C4-2B (cell line): ENCODE measurements at regions not wholly inside any gene's neighbourhood (a gene's known extent, or its start where the extent isn't known, plus 50 kb on each side); places are given as distances from the start of the nearest gene placed in this dataset.
"Not testable (repeated sequence)": the region's sequence is repeated elsewhere in the genome, so short reads cannot be mapped to it uniquely, and the experiment has no call there.

Experiments
- H3K27ac ChIP-seq: fragments of 450-650 bp; 2 replicates; pipeline ENCODE4 v1.5.1; 2017
- ZFX ChIP-seq: fragments of 450-650 bp; IDR thresholded peaks from 2 replicates; pipeline ENCODE4 v1.6.1; 2017
- TF ChIP-seq, protein P1 (sequence below): fragments of 450-650 bp; conservative IDR thresholded peaks from 2 replicates; pipeline ENCODE4 v1.5.1; 2017; ENCODE audit warnings: mild to moderate bottlenecking

DNA sequence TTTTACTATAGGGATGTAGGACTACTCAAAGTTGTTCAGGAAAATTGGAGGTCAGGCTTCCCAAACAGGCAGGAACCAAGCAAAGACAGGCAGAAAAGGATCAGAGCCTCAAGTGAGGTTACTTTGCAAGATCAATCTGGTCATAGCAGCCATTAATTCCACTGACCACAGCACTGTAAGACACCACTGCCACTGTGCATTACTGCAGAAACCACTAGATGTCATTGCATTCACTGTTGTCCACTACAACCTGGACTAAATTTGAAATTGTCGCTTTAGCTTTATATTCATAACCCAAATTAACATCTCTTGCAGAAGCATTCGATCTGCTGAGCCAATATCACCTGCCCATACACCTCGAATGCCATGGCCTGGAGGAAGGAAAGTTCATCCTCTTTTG is 126.9 kb upstream of the UFL1 start:
- no peak for TF ChIP-seq ZFX
- TF ChIP-seq, protein P1, sequence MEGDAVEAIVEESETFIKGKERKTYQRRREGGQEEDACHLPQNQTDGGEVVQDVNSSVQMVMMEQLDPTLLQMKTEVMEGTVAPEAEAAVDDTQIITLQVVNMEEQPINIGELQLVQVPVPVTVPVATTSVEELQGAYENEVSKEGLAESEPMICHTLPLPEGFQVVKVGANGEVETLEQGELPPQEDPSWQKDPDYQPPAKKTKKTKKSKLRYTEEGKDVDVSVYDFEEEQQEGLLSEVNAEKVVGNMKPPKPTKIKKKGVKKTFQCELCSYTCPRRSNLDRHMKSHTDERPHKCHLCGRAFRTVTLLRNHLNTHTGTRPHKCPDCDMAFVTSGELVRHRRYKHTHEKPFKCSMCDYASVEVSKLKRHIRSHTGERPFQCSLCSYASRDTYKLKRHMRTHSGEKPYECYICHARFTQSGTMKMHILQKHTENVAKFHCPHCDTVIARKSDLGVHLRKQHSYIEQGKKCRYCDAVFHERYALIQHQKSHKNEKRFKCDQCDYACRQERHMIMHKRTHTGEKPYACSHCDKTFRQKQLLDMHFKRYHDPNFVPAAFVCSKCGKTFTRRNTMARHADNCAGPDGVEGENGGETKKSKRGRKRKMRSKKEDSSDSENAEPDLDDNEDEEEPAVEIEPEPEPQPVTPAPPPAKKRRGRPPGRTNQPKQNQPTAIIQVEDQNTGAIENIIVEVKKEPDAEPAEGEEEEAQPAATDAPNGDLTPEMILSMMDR = peak; percentile 66
- H3K27ac ChIP-seq = no peak overlapping the region

DNA sequence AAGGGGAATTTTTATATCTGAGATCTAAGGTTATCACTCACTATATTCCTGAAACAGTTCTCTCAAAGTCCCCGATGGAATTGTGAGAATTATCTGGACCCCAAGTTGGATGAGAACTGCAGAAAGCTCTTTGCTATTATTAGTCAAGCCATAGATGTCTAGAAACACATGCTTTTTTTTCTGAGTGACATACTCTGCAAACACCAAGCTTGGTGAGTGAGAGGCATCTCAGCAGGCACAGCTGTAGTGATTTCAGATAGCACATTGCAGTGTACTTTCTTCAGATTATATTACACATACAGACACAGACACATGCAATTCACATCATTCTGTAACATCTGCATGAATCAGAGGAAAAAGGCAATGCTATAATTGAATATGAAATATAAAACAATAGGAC is 111.1 kb upstream of the UFL1 start:
- H3K27ac ChIP-seq = no peak overlapping the region
- no peak for TF ChIP-seq ZFX
- TF ChIP-seq, protein P1 = no peak

DNA sequence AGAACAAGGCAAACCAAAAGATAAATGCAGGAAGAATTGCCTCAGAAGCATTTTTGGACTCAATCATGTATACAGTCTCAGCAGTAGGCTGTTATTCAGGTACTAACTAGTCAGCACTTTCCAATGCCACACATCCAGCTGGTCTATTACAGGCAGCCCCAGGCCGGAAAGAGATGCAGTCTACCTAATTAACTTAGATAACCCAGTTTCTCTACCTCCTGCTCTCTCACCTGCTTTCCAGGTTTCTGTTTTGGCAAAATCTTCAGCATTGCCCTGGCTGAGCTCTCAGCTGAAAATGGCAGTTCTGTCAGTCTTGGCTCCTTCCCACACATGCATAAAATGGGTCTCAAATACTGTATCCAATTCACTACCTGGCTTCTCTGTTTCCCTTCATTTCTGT is 101.3 kb upstream of the UFL1 start:
- no peak for TF ChIP-seq ZFX
- TF ChIP-seq, protein P1 = no peak
- H3K27ac ChIP-seq = no peak overlapping the region

DNA sequence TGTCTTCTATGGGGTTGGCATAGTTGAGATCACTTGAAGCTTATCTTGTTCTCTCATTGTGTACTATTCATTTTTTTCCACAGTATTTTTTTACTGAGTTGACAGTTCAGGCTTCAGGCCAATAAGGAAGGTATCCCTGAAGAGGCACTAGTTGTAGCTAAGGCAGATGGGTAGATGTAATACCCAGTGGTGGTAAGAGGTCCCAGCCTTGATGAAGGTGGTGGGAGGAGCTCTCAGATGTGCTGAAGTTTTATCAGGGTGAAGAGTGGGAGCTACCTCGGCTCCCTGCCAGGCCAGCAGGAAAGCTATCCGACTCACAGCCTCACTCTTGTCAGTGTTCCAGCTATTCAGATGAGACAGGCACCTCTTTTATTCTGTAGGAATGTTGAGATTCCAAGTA is 87.7 kb upstream of the UFL1 start:
- TF ChIP-seq, protein P1 = no peak
- no peak for TF ChIP-seq ZFX
- H3K27ac ChIP-seq = no peak overlapping the region

DNA sequence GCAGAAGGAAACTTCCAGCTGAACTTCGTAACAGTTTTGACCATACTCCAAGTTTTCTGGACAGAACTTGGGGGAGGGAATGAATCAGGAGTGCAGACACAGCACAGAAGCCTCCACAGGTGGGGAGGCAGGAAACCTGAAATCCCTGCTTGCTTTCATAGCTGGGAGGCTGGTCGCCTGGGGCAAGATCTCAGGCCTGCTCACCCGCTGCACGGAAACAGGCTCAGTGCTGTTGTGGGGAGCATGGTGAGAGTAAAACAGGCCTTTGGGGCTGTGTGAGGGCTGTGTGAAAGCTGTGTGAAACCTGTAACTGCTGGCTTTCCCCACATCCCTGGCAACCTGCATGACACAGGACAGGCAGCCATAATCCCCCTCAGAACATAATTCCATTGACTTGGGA is 85.2 kb upstream of the UFL1 start:
- no peak overlapping the region for H3K27ac ChIP-seq
- no peak for TF ChIP-seq ZFX
- TF ChIP-seq, protein P1 = no peak

DNA sequence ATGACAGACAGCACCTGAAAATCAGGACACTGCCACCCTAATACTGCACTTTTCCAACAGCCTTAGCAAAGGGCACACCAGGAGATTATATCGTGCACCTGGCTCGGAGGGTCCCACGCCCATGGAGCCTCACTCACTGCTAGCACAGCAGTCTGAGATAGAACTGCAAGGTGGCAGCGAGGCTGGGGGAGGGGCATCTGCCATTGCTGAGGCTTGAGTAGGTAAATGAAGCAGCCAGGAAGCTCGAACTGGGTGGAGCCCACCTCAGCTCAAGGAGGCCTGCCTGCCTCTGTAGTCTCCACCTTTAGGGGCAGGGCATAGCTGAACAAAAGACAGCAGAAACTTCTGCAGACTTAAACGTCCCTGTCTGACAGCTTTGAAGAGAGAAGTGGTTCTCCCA is 84.4 kb upstream of the UFL1 start:
- not testable (repeated sequence) for H3K27ac ChIP-seq

DNA sequence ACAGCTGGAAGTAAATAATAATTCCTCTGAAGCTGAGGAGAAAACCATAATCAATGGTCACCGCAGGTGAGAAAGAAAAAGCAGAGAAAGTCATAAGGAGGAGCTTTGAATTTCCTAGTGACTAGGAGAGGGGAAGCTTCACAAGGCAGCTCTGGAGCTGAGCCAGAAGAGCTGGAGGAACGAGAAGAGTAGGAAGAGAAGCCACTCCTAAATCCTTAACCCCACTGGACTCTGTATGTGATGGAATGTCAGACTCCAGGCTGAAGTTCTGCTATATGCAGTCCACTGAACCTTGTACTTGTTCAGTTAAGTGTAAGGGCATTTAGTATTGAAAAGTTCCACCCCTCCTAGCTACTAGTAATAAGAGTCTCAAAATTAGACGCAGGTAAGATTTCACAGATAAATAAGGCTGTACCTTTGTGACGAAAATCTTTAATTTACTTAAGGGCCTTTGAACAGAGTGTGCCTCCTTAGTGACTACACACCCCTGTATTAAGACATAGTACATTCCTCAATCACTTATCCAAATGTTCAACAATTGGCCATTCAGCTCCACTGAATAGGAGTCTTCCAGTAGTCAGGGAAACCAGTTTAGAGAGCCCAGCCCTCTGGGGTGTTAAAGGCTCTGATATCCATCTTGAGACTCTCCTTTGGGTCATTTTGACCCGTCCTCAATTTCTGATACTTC is 71.4 kb upstream of the UFL1 start:
- no peak overlapping the region for H3K27ac ChIP-seq
- TF ChIP-seq, protein P1 = no peak
- TF ChIP-seq ZFX = no peak

DNA sequence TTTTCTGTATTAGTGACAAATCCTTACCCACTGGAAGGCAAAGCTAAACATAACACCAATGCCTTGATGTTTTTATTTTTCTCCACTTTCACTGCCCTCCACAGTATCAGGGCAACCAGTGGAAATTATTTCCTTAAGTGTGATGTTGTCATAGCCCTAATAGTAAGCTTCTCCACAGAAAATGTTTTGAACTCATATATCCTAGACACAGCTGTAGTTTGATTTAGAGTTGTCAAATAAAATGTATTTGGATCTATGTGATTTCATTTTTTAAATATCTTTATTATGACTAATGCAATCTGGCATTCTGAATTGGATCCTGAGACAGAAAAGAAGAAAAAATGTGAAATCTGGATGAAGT is 70.9 kb upstream of the UFL1 start:
- no peak overlapping the region for H3K27ac ChIP-seq
- TF ChIP-seq, protein P1 = no peak
- no peak for TF ChIP-seq ZFX
